Ishikawa (cell line): ENCODE measurements at regions not wholly inside any gene's neighbourhood (a gene's known extent, or its start where the extent isn't known, plus 50 kb on each side); places are given as distances from the start of the nearest gene placed in this dataset.

Experiments used
- EP300 ChIP-seq: IDR thresholded peaks from 2 replicates; pipeline ENCODE4 v1.6.1; 2012; ENCODE audit warnings: borderline replicate concordance
- REST ChIP-seq: IDR thresholded peaks from 2 replicates; pipeline ENCODE4 v1.6.1; 2012; ENCODE audit warnings: low read depth, mild to moderate bottlenecking
- USF1 ChIP-seq: IDR thresholded peaks from 2 replicates; pipeline ENCODE4 v1.6.1; 2012
- YY1 ChIP-seq: IDR thresholded peaks from 2 replicates; pipeline ENCODE4 v1.6.1; 2012; ENCODE audit warnings: low read depth

- TF ChIP-seq EP300 (peak; percentile 71; the same call in 1 of the 2 replicates), REST (no peak), YY1 (no peak), USF1 (no peak)
Measured at GRCh38 chr3:30352410-30353318, 253.7 kb upstream of the TGFBR2 start.
